ENCODE measurements at regions not wholly inside any gene's neighbourhood (a gene's known extent, or its start where the extent isn't known, plus 50 kb on each side); places are given as distances from the start of the nearest gene placed in this dataset.

DNA sequence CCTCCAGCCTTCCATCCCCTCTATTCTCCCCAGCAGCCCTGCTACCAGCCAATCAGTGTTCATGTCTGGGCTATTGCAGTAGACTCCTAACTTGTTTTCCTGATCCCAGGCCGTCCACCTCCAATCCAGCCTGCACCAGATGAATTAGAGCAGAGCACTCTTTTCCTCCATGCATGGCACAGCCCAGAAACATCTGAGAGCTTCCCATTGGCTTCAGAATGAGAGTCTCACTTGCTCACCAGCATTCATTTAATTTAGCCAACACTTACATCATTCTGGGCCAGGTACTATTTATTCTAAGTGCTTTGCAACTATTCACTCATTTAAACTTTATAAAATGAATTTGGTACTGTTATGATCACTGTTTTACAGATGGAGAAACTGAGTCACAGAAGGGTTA is 51.4 kb upstream of the DUSP5 start:
- no peak for DNase-seq (ENCODE audit: low read depth)
- no peak overlapping the region for H3K4me3 ChIP-seq (ENCODE audit: low read depth, low read length)
- in situ Hi-C loops (cut with HindIII; ENCODE audit: low sequenced_read_pairs): loop anchor here (5.0 to 10.0 kb wide), 2 partner anchors 34 to 81 kb away; no protein-coding TSS in a partner anchor
- no peak for TF ChIP-seq CTCF (IDR thresholded peaks at IDR 0.05; ENCODE audit: low read depth, low read length, missing control alignments)

- DNase-seq (ENCODE audit: low read depth): peak; percentile 66
- peak; percentile 36 for TF ChIP-seq CTCF (IDR thresholded peaks at IDR 0.05; ENCODE audit: low read depth, low read length, missing control alignments)
- in situ Hi-C loops (cut with HindIII; ENCODE audit: low sequenced_read_pairs): loop anchor here (5.0 to 10.0 kb wide), 2 partner anchors 35 to 82 kb away; no protein-coding TSS in a partner anchor
- H3K4me3 ChIP-seq (ENCODE audit: low read depth, low read length): no peak overlapping the region
These were observed 50.6 kb upstream of the DUSP5 start for GRCh38 chr10:110446954-110447608.

DNA sequence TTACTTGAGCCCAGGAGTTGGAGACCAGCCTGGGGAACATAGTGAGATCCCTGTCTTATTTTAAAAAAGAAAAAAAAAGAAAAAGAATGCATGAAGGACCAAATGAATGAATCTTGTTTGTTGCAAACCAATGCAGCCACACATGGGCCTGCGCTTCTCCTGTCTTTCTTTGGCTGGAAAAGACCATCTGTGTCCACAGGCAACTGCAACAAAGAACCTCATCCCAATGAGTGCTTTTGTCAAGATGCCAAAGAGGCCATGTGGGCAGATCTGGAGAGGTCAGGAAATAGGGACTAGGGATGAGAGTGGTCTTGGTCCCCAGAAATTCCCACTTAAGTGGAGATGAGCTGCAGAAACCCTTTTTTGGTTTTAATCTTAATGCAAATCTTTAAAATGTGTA is 49.8 kb upstream of the DUSP5 start:
- in situ Hi-C loops (cut with HindIII; ENCODE audit: low sequenced_read_pairs): loop anchor here (5.0 to 10.0 kb wide), 2 partner anchors 36 to 83 kb away; no protein-coding TSS in a partner anchor

More for the DNA sequence above, 49.8 kb upstream of the DUSP5 start:
- no peak overlapping the region for H3K4me3 ChIP-seq (ENCODE audit: low read depth, low read length)
- no peak for TF ChIP-seq CTCF (IDR thresholded peaks at IDR 0.05; ENCODE audit: low read depth, low read length, missing control alignments)
- no peak for DNase-seq (ENCODE audit: low read depth)
